GM19035 (cell line): ENCODE measurements at regions not wholly inside any gene's neighbourhood (a gene's known extent, or its start where the extent isn't known, plus 50 kb on each side); places are given as distances from the start of the nearest gene placed in this dataset.
"Not testable (repeated sequence)": the region's sequence is repeated elsewhere in the genome, so short reads cannot be mapped to it uniquely, and the experiment has no call there.

Experiments
- ATAC-seq: cut with Tn5 transposase; IDR thresholded peaks from one replicate; pipeline ENCODE4 v1.9.1; 2021; ENCODE audit not compliant: unreplicated experiment

DNA sequence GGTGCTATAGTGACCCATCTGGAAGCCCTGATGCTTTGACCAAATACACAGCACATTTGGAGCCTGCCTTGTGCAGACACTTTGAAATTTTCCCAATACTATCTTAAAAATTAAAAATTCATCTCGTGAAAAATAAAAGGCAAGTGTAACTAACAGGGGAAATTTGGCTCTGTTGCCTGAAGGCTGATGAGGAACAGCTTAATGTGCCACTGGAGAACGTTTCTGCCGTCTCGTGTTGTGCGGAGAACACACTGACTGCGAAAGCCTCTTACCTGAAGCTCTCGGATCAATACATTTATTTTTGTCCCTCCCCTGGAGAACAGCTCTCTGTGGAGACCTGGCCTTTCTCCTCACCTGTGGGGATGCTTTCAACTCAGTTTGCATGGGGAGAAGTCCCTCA lies 77.2 kb upstream of the CHST15 start:
- no peak for ATAC-seq

DNA sequence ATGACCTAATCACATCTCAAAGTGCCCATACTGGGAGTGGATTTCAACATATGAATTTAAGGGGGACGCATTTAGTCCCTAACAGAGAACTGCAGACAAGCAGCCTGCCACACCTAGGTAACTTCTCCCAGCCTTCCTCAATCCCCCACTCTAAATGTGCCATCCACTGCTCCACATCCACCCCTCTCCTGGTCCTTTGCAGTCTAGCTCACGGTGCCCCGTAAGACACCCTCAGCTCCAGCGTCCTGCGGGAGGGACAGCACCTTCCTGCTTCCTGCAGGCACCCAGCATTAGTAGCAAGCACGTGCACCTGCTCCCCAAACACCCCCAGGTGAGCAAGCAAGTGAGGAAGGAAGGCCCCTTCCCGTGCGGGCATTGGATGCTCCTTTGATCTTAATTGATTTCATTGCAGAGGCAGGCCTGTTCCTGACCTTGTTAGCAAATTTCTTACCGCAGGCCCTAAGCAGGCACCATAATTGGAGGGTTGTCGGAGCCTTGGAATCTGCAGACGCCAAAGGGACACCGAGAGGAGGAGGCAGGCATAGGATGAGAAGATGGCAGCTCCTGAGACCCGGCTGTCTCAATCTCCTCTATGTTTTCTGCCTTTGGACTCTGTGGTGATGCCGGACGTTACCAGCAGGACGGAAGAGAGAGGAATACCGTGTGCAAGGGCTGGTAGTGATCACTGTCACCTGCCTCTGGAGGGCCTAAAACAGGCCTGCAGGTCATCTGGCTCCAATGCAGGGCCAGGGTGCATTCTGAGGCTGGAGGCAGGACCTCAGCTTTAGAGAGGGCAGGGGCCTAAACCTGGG lies 75.8 kb upstream of the CHST15 start:
- no peak for ATAC-seq

DNA sequence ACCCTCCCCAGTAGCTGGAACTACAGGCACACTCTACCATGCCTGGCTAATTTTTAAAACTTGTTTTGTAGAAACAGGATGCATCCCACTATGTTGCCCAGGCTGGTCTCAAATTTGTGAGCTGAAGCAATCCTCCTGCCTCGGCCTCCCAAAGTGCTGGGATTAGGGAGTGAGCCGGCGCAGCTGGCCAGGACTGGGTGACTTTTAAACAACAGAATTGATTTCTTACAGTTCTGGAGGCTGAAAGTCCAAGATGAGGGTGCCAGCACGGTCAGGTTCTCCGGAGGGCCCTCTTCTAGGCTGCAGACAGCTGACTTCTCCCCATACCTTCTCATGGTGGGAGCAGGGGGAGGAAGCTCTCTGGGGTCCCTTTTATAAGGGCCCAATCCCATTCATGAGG lies 75.2 kb upstream of the CHST15 start:
- ATAC-seq, result no peak

DNA sequence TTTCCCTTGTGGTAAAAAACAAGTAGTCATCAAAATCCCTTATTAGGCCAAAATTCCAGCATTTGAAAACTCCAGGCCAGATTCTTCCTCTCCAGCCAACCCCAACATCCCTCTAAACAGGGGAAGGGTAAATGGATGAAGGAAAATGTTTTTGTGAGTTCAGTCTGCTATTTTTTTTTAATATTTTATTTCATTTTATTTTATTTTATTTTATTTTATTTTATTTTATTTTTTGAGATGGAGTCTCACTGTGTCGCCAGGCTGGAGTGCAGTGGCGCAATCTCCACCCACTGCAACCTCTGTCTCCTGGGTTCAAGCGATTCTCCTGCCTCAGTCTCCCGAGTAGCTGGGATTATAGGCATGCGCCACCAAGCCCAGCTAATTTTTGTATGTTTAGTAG lies 74.5 kb upstream of the CHST15 start:
- not testable (repeated sequence) for ATAC-seq

DNA sequence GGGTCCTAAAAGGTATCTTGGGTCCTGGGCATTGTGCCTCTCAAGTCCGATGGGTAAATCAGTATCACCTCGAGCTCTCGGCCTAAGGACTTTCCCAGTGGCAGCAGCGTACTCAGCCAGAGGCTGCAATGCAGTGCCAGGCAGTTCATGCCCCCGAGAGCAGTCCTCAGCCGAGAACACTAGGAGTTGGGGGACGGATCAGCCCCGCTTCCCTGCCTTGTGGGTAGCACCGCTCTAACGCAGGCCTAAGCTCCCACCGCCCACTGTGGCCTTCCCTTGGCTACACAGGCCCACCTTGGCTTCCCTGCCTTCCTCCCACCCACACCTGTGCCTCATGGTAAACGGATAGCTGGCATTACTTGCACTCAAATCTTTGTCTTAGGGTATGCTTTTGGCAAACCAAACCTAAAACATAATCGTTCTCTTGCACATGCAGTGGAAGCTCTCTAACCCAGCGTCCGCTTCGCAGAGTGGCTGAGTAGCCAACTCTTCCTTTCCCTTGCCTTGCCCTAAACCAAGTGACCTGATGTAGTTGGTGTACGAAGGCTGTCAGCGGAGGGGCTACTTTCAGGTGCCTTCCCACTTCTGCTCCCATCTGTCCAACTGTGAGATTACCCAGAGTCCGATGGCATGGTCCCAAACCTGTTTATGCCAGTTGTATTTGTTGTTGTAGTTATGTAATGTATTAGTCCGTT lies 73.2 kb upstream of the CHST15 start:
- ATAC-seq, result no peak

DNA sequence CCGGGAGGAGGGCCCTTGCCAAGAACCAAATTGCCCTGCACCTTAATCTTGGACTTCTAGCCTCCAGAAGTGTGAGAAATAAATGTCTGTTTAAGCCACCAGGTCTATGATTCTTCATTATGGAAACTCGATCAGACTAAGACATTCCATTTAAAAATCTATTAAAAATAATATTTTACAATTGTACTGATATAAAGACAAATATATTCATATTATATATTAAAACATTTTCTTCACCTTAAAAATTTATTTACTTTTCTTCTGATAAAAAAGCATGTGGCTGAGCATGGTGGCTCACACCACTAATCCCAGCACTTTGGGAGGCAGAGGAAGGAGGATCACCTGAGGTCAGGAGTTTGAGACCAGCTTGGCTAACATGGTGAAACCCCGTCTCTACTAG lies 72.4 kb upstream of the CHST15 start:
- ATAC-seq, result no peak

DNA sequence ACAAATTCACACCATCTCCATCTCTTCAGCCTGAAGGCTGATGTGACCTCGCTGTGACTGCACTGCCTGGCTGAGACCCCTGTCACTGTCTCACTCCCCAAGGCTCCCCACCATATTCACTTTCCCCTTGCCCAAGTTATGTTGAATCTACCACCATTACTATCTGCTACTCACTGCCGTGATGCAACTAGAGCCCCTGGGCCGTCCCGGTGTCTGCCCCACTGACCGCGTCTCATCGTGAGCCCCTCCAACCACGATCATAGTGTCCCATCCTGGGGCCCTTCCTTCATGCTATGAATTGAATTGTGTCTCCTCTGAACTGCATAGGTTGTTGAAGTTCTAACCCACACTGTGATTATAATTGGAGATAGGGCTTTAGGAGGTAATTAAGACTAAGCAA lies 71.9 kb upstream of the CHST15 start:
- ATAC-seq, result no peak

DNA sequence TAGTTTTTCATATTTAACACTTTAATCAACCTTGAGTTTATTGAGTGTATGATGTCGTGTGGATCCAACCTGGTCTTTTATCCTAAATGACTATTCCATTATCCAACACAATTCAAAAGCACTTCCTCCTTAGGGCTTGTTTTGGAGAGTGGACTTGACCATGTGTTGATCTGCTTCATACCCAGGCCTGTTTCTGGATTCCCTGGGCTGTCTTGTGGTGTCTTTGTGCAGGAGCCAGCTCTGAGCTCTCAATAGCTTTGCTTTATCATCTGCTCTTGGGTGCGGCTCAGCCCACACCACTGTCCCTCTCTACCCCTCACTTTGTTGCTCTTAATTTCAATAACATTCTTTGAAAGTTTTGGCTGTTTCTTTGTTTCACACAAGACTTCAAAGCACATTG lies 70.9 kb upstream of the CHST15 start:
- no peak for ATAC-seq

DNA sequence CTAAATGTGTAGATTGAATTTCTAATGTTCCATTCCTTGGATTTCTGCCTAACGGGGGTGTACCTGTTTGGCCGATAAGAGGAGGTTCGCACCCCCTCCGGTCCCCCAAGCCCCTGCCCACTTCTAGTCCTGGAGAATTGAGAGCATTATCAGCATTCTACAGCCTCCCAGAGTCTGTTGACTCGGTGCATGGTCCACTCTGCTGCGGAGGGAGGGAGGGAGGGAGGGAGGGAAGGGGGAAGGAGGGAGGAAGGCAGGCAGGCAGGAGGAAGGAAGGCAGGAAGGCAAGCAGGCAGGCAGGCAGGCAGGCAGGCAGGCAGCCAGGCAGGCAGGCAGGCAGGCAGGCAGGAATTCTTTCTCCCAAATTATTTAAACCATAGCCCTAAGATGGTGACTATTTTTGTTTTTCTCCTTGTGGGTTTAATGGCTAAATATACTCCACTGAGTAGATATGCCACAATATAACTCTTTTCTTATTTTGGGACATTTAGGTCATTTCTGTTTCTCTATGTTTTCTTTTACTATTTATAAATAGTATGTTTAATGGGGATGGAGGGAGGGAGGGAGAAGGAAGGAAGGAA lies 69.5 kb upstream of the CHST15 start:
- ATAC-seq, result no peak

DNA sequence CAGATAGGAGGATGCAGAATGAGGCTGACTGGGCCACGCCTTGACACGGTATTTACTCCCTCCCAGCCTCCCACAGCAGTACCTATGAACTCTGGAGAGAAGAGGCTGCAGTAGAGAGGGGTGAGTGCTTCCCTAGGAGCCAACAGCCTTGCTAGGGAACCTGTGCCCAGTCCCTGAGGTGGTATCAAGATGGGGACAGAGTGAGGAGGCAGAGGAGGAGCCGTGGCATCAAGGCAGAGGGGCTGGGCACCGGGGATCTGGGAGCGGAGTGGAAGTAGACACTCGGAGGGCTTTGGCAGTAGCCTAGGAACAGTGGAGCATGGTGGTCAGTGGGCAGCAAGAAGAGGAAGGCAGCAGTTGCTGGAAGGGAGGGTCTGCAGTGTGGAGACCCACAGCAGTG lies 68.7 kb upstream of the CHST15 start:
- ATAC-seq, result no peak

DNA sequence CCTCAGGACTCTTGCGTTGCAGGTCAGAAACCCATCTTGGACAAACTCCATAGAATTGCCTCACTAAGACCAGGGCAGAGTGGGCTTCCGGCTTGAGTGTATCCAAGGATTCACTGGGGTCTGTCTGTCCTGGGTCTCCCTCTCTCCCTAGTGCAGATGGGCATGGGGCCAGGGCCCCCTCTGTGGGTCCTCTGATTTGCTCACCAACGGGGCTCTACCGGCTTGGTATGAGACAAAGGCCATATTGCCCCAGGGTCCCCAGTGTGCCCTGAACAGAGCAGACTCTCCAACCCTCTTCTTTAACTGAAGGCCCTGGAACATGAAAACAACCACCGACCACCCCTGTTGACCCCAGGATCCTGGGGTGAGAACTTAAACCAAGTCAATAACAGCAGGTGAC lies 68.2 kb upstream of the CHST15 start:
- ATAC-seq, result no peak

DNA sequence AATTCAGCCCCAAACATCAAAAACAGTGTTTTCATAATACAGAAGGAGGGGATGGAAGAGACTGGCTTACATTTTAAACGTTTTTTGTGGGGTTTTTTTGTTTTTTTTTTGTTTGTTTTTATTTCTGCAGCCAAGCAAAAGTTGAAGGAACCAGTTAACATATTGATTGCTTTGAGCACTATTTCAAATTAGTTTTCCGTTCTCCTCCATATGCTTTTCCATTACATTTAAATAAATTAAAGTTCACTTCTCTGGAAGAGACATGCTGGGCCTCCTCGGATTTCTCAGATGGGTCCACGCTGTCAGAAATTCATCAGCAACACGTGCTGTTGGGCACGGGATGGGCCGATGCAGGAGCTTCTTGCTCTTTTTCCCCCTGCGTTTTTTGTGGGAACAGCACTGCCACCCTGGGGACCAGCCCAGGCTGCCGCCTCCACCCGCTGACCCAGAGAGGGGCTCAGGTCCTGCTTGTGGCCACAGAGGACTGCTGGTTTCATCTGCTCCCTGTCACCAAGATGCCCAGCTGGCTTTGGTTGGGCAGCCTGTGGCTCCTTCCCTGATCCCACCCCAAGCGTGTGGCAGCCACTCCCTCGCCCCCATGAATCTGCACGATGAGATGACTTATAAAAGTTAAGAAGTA lies 67.7 kb upstream of the CHST15 start:
- ATAC-seq, result no peak

DNA sequence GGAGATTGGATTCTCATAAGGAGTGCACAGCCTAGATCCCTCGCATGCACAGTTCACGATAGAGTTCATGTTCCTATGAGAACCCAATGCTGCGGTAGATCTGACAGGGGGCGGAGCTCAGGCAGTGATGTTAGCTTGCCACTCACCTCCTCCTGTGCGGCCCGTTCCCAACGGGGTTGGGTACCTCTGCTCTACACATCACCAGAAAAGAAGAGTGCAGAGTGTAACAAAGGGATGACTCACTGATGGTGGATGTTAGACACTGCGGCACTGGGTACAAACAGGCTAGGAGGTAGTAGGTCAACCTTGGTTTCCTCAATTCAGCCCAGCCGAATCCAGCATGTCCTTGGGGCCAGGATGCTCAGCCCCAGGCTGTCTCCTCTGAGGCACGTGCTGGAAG lies 66.8 kb upstream of the CHST15 start:
- no peak for ATAC-seq

DNA sequence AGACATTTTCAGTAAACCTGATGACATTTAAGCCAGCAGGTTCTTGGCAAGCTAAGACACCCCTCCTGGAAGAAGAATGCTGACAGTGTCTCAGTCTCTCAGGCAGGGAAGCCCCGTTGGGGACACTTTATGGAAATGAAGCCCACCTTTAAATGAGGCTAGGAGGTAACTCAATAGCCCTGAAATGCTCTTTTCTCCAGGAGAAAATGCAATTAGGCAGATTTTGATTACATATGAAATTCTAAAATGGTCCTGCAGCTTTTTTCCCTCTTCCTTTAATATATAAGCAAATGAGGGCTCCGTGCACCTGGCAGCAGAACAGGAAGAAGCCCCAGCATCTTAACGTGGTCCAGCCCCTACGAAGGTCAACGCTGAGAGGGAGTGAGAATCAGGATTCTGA lies 65.8 kb upstream of the CHST15 start:
- ATAC-seq, result no peak

DNA sequence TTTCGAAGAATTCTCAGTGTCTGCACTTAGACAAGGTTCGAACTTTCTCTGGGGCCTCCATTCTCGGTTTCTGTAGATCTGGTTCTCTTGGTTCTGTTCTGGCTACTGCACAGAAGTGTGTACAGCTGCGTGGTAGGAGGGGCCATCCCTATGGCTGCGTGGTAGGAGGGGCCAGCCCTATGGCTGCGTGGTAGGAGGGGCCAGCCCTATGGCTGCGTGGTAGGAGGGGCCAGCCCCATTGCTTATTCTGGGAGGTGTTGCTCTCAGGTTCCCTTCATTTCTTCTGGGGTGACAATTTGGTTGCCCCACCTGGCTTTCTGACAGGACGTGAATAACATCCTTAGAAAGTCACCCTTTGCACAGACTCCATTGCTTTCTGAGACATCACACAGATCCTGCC lies 65.2 kb upstream of the CHST15 start:
- no peak for ATAC-seq

DNA sequence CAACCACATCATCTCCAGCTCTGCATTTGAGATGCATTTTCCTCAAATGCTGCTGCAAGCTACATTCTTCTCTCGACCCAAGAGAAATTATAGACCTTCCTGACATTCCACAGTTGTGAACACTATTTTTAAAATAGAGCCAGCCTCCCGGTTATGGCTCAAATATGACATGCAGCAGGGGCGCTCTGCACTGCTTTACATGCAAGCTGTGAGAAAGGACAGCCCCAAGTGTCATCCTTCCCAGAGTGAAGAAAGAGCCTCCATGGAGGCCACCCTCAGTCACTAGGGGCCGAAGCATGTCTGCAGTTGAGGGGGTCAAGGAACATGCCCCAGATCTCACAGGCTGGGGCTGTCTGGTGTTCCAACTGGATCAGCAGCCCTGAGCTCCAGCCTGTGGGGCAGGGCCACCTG lies 63.9 kb upstream of the CHST15 start:
- ATAC-seq, result no peak

DNA sequence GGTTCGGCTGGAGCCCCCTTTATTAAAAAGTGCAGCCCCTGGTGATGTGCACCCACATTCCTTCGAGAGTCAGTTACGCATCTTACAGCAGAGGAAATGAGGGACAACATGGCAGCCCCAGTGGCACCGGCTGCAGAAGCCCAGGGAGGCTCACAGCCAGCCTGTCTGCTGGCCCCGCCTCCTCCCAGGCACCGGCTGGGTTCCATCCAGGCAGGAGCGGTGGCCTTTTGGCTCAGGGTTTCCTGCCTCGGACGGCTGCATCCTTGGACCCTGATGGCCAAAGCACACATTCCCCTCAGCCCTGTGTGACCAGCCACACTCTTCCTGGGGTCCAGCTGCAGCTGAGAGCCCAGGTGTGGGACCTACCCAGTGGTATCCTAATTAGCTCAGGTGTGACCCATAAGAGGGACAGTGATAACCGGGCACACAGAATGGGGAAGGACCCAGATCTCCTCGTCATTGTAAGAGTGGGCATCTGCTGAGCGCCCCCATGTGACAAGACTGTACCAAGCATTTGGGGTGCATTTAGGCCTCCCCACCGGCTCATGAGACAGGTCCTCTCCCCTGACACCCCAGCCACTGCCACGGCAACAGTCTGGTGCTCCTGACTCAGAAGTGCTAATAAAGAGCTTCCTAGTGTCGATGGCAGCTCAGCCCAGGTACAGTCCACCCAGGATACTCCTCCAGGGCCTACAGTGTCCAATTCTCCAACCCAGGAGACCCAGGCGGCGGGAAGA lies 63.3 kb upstream of the CHST15 start:
- no peak for ATAC-seq

DNA sequence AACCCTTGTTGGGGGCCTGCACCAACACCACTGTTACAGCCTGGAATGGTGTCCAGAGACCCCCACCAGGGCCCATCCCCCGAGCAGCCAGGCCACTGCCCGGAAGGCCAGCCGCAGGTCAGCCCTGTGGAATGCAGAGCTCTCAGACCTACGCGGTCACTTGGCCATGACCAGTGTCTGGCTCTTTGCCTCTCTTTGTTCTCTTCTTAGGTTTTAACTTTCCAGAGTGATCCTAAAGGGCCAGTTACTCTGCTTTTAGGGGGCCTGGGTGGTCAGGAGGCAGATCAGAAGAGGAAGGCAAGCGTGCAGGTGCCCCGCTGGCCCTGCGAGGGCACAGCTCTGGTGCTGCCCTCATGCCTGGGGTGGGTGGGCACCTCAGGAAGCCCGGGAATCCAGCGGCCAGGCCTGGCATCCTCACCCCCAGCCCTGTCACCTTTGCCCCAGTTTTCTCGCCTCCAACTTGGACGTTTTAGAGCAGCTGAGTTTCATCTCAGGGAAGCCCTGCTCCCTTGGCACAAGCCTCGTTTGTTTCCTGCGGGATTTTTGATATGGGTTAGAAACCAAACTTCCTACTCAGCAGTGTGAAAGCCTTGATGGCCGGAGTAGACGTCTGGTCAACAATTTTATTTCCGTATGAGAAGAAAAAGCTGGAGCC lies 62.5 kb upstream of the CHST15 start:
- ATAC-seq, result no peak

DNA sequence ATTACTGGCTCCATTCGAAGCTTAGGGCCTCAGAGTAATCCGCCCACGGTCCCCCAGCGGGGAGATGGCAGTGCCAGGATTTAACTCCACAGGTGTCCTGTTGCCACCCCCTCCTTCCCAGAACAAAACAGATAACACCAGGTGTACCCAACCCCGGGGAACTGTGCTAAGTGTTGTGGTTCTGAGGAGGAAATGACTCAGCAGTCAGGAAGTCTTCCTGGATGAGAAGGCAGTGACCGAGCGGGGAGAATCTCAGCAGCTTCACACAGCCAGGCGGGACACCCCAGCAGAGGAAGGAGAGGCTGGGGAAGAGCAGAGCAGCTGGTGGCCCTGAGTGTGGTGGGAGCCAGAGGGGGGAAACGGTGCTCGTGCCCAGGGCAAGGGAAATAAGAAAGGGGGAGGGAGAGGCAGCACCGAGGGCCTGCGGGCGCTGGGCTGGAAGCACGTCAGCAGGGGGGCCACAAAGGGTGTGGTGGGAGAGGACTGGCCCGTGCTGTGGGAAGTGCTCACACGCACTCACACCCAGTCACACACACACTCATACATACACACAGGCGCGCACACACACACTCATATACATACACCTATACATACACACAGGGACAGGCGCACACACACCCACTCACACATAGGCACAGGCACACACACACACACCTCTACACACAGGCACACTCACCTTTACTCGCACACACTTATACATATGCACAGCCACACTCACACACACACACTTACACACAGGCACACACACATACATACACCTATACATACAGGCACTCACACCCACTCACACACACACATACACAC lies 59.8 kb upstream of the CHST15 start:
- ATAC-seq, result peak; percentile 80
